SK-N-SH (cell line): ENCODE measurements at regions not wholly inside any gene's neighbourhood (a gene's known extent, or its start where the extent isn't known, plus 50 kb on each side); places are given as distances from the start of the nearest gene placed in this dataset.

Experiments
- CHD2 ChIP-seq: fragments of 150-350 bp; IDR thresholded peaks from 2 replicates; pipeline ENCODE4 v1.6.1; 2018; ENCODE audit warnings: low read length; ENCODE audit not compliant: partially characterized antibody
- CTCF ChIP-seq: fragments of 200-600 bp; sonication (generic); IDR thresholded peaks from 2 replicates; pipeline ENCODE4 v1.6.1; 2017; ENCODE audit warnings: antibody characterized with exemption, mild to moderate bottlenecking, moderate library complexity
- ELF1 ChIP-seq: IDR thresholded peaks from 2 replicates; pipeline ENCODE4 v1.4.0; 2012
- EP300 ChIP-seq, 2 experiments: IDR thresholded peaks; 2 replicates each; pipeline versions ENCODE4 v1.4.0 to v1.6.1; 2012; ENCODE audit warnings: borderline replicate concordance in 1 of 2, low read depth in 1 of 2, low read length in 1 of 2
- IRF3 ChIP-seq: fragments of 150-350 bp; IDR thresholded peaks from 2 replicates; pipeline ENCODE4 v1.6.1; 2016; ENCODE audit warnings: mild to moderate bottlenecking, low read depth, low read length
- JUND ChIP-seq: IDR thresholded peaks from 2 replicates; pipeline ENCODE4 v1.4.0; 2012
- MEF2A ChIP-seq: IDR thresholded peaks from 2 replicates; pipeline ENCODE4 v1.4.0; 2012; ENCODE audit warnings: low read depth, borderline replicate concordance
- MXI1 ChIP-seq: IDR thresholded peaks from 2 replicates; pipeline ENCODE4 v1.6.1; 2012; ENCODE audit warnings: mild to moderate bottlenecking, low read depth, low read length, improper control_type of control experiment
- PBX3 ChIP-seq: IDR thresholded peaks from 2 replicates; pipeline ENCODE4; 2012
- POLR2AphosphoS5 ChIP-seq: IDR thresholded peaks from 2 replicates; pipeline ENCODE4 v1.6.1; 2012; ENCODE audit warnings: low read depth, low read length
- REST ChIP-seq: IDR thresholded peaks from 2 replicates; pipeline ENCODE4 v1.6.1; 2012; ENCODE audit warnings: mild to moderate bottlenecking, low read depth, low read length, moderate library complexity
- TEAD4 ChIP-seq: IDR thresholded peaks from 2 replicates; pipeline ENCODE4 v1.4.0; 2012; ENCODE audit warnings: mild to moderate bottlenecking, borderline replicate concordance; ENCODE audit not compliant: insufficient read depth
- USF2 ChIP-seq: fragments of 150-350 bp; IDR thresholded peaks from 2 replicates; pipeline ENCODE4 v1.6.1; 2017; ENCODE audit warnings: antibody characterized with exemption, low read length, low read depth, borderline replicate concordance

- TF ChIP-seq MEF2A (no peak), CTCF (no peak), JUND (no peak), REST (no peak), TEAD4 (no peak), IRF3 (no peak), ELF1 (no peak), CHD2 (no peak), PBX3 (no peak), USF2 (no peak), POLR2AphosphoS5 (no peak), MXI1 (no peak), EP300 (IDR thresholded peaks at IDR 0.05; ENCODE audit: borderline replicate concordance in 1 of 2, low read depth in 1 of 2, low read length in 1 of 2) (no peak)
Measured at GRCh38 chr22:48621085-48621484, 1206.6 kb downstream of the BRD1 start.
